Type B pancreatic cell (in vitro differentiated cells): ENCODE measurements at regions not wholly inside any gene's neighbourhood (a gene's known extent, or its start where the extent isn't known, plus 50 kb on each side); places are given as distances from the start of the nearest gene placed in this dataset.

Experiments used
- DNase-seq: peaks from one replicate; pipeline ENCODE4 v3.0.0; 2021; ENCODE audit warnings: mixed read lengths; ENCODE audit not compliant: unreplicated experiment; ENCODE audit errors: extremely low spot score
- H3K27ac Mint-ChIP-seq: 2 replicates; pipeline ENCODE4 v1.8.0; 2021; ENCODE audit warnings: mild to moderate bottlenecking, mixed read lengths
- H3K27me3 Mint-ChIP-seq: 2 replicates; pipeline ENCODE4 v1.8.0; 2021; ENCODE audit warnings: mixed read lengths
- H3K36me3 Mint-ChIP-seq: 2 replicates; pipeline ENCODE4 v1.8.0; 2021; ENCODE audit warnings: mixed read lengths
- H3K4me1 Mint-ChIP-seq: one replicate; pipeline ENCODE4 v1.8.0; 2021; ENCODE audit warnings: mixed read lengths; ENCODE audit not compliant: unreplicated experiment
- H3K4me3 Mint-ChIP-seq: 2 replicates; pipeline ENCODE4 v1.8.0; 2021; ENCODE audit warnings: mild to moderate bottlenecking, mixed read lengths
- H3K9me3 Mint-ChIP-seq: 2 replicates; pipeline ENCODE4 v1.8.0; 2021; ENCODE audit warnings: mixed read lengths
- TF ChIP-seq, protein P1 (sequence below): fragments of 200-600 bp; sonication (generic); conservative IDR thresholded peaks from 2 replicates; pipeline ENCODE4 v1.5.0; 2021; ENCODE audit warnings: antibody characterized with exemption, mild to moderate bottlenecking

GRCh38 chr6:149181304-149181703, 136.2 kb upstream of the TAB2 start:
- TF ChIP-seq, protein P1, sequence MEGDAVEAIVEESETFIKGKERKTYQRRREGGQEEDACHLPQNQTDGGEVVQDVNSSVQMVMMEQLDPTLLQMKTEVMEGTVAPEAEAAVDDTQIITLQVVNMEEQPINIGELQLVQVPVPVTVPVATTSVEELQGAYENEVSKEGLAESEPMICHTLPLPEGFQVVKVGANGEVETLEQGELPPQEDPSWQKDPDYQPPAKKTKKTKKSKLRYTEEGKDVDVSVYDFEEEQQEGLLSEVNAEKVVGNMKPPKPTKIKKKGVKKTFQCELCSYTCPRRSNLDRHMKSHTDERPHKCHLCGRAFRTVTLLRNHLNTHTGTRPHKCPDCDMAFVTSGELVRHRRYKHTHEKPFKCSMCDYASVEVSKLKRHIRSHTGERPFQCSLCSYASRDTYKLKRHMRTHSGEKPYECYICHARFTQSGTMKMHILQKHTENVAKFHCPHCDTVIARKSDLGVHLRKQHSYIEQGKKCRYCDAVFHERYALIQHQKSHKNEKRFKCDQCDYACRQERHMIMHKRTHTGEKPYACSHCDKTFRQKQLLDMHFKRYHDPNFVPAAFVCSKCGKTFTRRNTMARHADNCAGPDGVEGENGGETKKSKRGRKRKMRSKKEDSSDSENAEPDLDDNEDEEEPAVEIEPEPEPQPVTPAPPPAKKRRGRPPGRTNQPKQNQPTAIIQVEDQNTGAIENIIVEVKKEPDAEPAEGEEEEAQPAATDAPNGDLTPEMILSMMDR: no peak
- H3K4me3 Mint-ChIP-seq: no peak overlapping the region
- peaks cover 2% of the 10 kb centered on the region for H3K27me3 Mint-ChIP-seq
- H3K36me3 Mint-ChIP-seq: peaks cover 3% of the 10 kb centered on the region
- H3K9me3 Mint-ChIP-seq: peaks cover 17% of the 10 kb centered on the region
- H3K4me1 Mint-ChIP-seq: peaks cover 13% of the 10 kb centered on the region
- no peak for DNase-seq
- no peak overlapping the region for H3K27ac Mint-ChIP-seq

- DNase-seq: no peak
- no peaks in the 10 kb centered on the region for H3K27me3 Mint-ChIP-seq
- TF ChIP-seq, protein P1: no peak
- H3K27ac Mint-ChIP-seq: no peak overlapping the region
- peaks cover 20% of the 10 kb centered on the region for H3K9me3 Mint-ChIP-seq
- peaks cover 3% of the 10 kb centered on the region for H3K36me3 Mint-ChIP-seq
- H3K4me3 Mint-ChIP-seq: no peak overlapping the region
- peaks cover 9% of the 10 kb centered on the region for H3K4me1 Mint-ChIP-seq
These were observed 135.2 kb upstream of the TAB2 start for GRCh38 chr6:149182262-149182661.

- H3K4me3 Mint-ChIP-seq: no peak overlapping the region
- peaks cover 29% of the 10 kb centered on the region for H3K9me3 Mint-ChIP-seq
- DNase-seq: no peak
- H3K27me3 Mint-ChIP-seq: no peaks in the 10 kb centered on the region
- H3K4me1 Mint-ChIP-seq: peaks cover 3% of the 10 kb centered on the region
- H3K27ac Mint-ChIP-seq: no peak overlapping the region
- peaks cover 3% of the 10 kb centered on the region for H3K36me3 Mint-ChIP-seq
- TF ChIP-seq, protein P1: no peak
These were observed 133.0 kb upstream of the TAB2 start for GRCh38 chr6:149184523-149184922.

GRCh38 chr6:149185799-149186357, 131.6 kb upstream of the TAB2 start:
- TF ChIP-seq, protein P1: no peak
- Mint-ChIP-seq H3K36me3 (peaks cover 3% of the 10 kb centered on the region), H3K9me3 (peaks cover 31% of the 10 kb centered on the region), H3K4me3 (no peak overlapping the region), H3K27ac (no peak overlapping the region), H3K4me1 (peaks cover 3% of the 10 kb centered on the region), H3K27me3 (no peaks in the 10 kb centered on the region)
- no peak for DNase-seq

DNA sequence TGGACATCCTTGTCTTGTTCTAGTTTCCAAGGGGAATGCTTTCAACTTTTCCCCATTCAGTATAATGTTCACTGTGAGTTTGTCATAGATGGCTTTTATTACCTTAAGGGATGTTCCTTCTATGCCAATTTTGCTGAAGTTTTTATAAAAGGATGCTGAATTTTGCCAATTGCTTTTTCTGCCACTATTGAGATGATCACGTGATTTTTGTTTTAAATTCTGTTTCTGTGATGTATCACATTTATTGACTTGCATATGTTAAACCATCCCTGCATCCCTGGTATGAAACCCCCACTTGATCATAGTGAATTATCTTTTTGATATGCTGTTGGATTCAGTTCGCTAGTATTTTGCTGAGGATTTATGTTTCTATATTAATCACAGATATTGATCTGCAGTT, 130.6 kb upstream of the TAB2 start:
- TF ChIP-seq, protein P1: no peak
- peaks cover 3% of the 10 kb centered on the region for H3K4me1 Mint-ChIP-seq
- no peak overlapping the region for H3K27ac Mint-ChIP-seq
- H3K4me3 Mint-ChIP-seq: no peak overlapping the region
- no peaks in the 10 kb centered on the region for H3K27me3 Mint-ChIP-seq
- no peak for DNase-seq
- H3K9me3 Mint-ChIP-seq: peaks cover 31% of the 10 kb centered on the region
- H3K36me3 Mint-ChIP-seq: peaks cover 3% of the 10 kb centered on the region
